ENCODE measurements at regions not wholly inside any gene's neighbourhood (a gene's known extent, or its start where the extent isn't known, plus 50 kb on each side); places are given as distances from the start of the nearest gene placed in this dataset.

DNA sequence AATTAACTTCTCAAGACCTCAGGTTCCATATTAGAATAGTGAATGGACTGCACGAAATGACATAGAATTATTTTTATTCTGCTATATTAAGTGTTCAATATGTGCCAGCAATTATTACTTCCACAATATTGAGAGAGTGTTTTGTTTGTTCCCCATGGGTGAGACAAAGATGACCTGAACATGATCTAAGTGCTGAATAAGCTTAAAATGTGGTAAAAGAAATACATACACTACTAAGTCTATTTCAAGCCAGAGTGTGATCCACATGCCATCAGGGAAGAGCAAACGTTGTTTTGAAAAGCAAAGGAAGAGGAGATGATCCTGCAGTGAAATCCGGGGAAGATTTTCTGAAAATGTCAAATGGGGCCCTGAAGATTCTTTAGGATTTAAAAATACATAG is 59.8 kb upstream of the RUNX1 start:
- no peaks in the 10 kb centered on the region for H3K27me3 Mint-ChIP-seq (ENCODE audit: low read depth in 2 of 2)
- Histone ChIP-seq H3K36me3 (ENCODE audit: control insufficient read depth, insufficient read depth, low read length) (no peaks in the 10 kb centered on the region), H3K4me1 (ENCODE audit: control insufficient read depth, insufficient read depth, low read length) (no peaks in the 10 kb centered on the region), H3K4me3 (ENCODE audit: low read length) (no peak overlapping the region), H3K9me3 (ENCODE audit: control insufficient read depth, insufficient read depth, low read length) (no peaks in the 10 kb centered on the region), H3K27me3 (ENCODE audit: control insufficient read depth, insufficient read depth, low read length) (no peaks in the 10 kb centered on the region), H3K27ac (ENCODE audit: low read length) (no peak overlapping the region)
- 100% methylated on average over 2 of the region's 3 CpGs for WGBS (ENCODE audit: insufficient coverage)
- no peak for DNase-seq
- intact Hi-C loops (cut with micrococcal nuclease), result no loop called here
- ATAC-seq, result no peak
- no peaks in the 10 kb centered on the region for H3K4me1 Mint-ChIP-seq
- H3K4me3 Mint-ChIP-seq, result no peak overlapping the region
- H3K9me3 Mint-ChIP-seq, result no peaks in the 10 kb centered on the region
- no peaks in the 10 kb centered on the region for H3K36me3 Mint-ChIP-seq
- no peak overlapping the region for H3K27ac Mint-ChIP-seq
- TF ChIP-seq, protein P1, sequence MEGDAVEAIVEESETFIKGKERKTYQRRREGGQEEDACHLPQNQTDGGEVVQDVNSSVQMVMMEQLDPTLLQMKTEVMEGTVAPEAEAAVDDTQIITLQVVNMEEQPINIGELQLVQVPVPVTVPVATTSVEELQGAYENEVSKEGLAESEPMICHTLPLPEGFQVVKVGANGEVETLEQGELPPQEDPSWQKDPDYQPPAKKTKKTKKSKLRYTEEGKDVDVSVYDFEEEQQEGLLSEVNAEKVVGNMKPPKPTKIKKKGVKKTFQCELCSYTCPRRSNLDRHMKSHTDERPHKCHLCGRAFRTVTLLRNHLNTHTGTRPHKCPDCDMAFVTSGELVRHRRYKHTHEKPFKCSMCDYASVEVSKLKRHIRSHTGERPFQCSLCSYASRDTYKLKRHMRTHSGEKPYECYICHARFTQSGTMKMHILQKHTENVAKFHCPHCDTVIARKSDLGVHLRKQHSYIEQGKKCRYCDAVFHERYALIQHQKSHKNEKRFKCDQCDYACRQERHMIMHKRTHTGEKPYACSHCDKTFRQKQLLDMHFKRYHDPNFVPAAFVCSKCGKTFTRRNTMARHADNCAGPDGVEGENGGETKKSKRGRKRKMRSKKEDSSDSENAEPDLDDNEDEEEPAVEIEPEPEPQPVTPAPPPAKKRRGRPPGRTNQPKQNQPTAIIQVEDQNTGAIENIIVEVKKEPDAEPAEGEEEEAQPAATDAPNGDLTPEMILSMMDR (IDR thresholded peaks at IDR 0.05), result no peak

DNA sequence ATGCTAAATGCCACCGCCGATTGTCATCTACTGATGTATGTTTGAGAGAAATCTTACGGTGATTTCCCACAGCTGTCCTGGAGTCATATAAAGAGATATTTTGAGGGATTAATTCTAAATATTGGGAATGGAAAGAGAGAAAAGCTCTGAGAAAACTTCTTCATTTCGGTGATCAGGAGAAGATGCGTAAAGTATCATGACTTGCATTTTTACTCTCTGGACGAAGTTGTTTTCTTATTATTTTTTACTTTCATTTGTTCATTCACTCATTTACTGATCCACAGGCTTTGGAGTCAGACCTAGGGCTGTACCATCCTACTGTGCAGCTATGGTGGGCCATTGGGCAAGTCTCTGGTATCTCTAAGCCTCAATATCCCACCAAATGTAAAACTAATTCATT is 58.4 kb upstream of the RUNX1 start:
- no peaks in the 10 kb centered on the region for H3K9me3 Mint-ChIP-seq
- TF ChIP-seq, protein P1 (IDR thresholded peaks at IDR 0.05), result no peak

DNA sequence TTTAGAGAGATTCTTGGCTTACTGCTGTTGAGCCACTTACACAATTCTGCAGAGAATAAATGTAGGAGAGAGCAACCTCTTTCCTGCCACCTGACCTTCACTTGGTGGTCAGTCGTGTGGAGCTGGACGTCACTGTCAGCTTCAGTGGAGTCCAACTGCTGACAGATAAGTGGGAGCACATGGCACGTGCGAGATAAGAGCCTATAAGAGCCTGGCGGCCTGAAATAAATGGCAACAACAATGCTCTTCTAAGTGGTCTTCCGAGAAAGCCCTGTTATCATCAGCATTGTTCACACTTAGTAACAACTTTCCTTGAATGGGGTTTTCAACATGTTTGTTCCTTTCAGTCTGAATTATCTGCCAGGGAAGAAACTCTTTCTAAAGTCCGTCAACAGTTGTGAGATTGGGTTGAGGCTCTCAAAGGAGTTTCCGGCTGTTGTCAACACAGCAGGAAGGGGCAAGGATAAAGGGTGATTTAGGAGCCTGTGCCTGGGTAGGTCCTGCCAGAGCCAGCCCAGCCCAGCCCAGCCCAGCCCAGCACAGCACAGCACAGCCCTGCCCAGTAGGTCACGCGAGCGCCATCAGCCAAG is 57.2 kb upstream of the RUNX1 start:
- H3K27me3 Mint-ChIP-seq (ENCODE audit: low read depth in 2 of 2), result no peaks in the 10 kb centered on the region
- no peaks in the 10 kb centered on the region for H3K36me3 Mint-ChIP-seq
- H3K9me3 Mint-ChIP-seq, result no peaks in the 10 kb centered on the region
- DNase-seq, result no peak
- ATAC-seq, result no peak
- H3K27ac Mint-ChIP-seq, result no peak overlapping the region
- WGBS (ENCODE audit: insufficient coverage), result 70% methylated on average over 11 of the region's 11 CpGs
- no peaks in the 10 kb centered on the region for H3K9me3 ChIP-seq (ENCODE audit: control insufficient read depth, insufficient read depth, low read length)
- H3K4me1 Mint-ChIP-seq, result no peaks in the 10 kb centered on the region
- H3K4me1 ChIP-seq (ENCODE audit: control insufficient read depth, insufficient read depth, low read length), result peaks cover 4% of the 10 kb centered on the region
- no peak overlapping the region for H3K27ac ChIP-seq (ENCODE audit: low read length)
- no peak overlapping the region for H3K4me3 Mint-ChIP-seq
- no peak overlapping the region for H3K4me3 ChIP-seq (ENCODE audit: low read length)
- TF ChIP-seq, protein P1 (IDR thresholded peaks at IDR 0.05), result no peak
- H3K36me3 ChIP-seq (ENCODE audit: control insufficient read depth, insufficient read depth, low read length), result no peaks in the 10 kb centered on the region
- intact Hi-C loops (cut with micrococcal nuclease), result no loop called here
- H3K27me3 ChIP-seq (ENCODE audit: control insufficient read depth, insufficient read depth, low read length), result no peaks in the 10 kb centered on the region

More for the DNA sequence above, 58.4 kb upstream of the RUNX1 start:
- no peaks in the 10 kb centered on the region for H3K36me3 ChIP-seq (ENCODE audit: control insufficient read depth, insufficient read depth, low read length)
- ATAC-seq (no peak), DNase-seq (no peak)
- no peaks in the 10 kb centered on the region for H3K4me1 Mint-ChIP-seq
- no peak overlapping the region for H3K27ac ChIP-seq (ENCODE audit: low read length)
- no peaks in the 10 kb centered on the region for H3K27me3 Mint-ChIP-seq (ENCODE audit: low read depth in 2 of 2)
- intact Hi-C loops (cut with micrococcal nuclease), result no loop called here
- 98% methylated on average over 3 of the region's 6 CpGs for WGBS (ENCODE audit: insufficient coverage)
- no peak overlapping the region for H3K4me3 ChIP-seq (ENCODE audit: low read length)
- H3K36me3 Mint-ChIP-seq, result no peaks in the 10 kb centered on the region
- H3K27me3 ChIP-seq (ENCODE audit: control insufficient read depth, insufficient read depth, low read length), result no peaks in the 10 kb centered on the region
- no peak overlapping the region for H3K4me3 Mint-ChIP-seq
- no peak overlapping the region for H3K27ac Mint-ChIP-seq
- no peaks in the 10 kb centered on the region for H3K9me3 ChIP-seq (ENCODE audit: control insufficient read depth, insufficient read depth, low read length)
- H3K4me1 ChIP-seq (ENCODE audit: control insufficient read depth, insufficient read depth, low read length), result peaks cover 4% of the 10 kb centered on the region

All from natural killer cell (primary cell).